PC-3 (cell line): ENCODE measurements at regions not wholly inside any gene's neighbourhood (a gene's known extent, or its start where the extent isn't known, plus 50 kb on each side); places are given as distances from the start of the nearest gene placed in this dataset.

Experiments
- ATAC-seq: fragments of 200-7000 bp; cut with Tn5 transposase; 2 replicates; pipeline ENCODE4 v1.9.1; 2020; ENCODE audit warnings: mild to moderate bottlenecking, moderate library complexity
- BruUV-seq: library from RNA; stranded (reverse); fragments of 400-500 nt; replicated peaks from 2 replicates; lab custom pipeline; 2021; lab: Mats Ljungman, UMichigan
- CTCF ChIA-PET: fragments of 300-600 bp; sonication (Branson Sonifier 250); formaldehyde crosslinking; loops from one replicate; lab custom pipeline; 2022; ENCODE audit warnings: antibody characterized with exemption; lab: Charles Lee
- POLR2A ChIA-PET: fragments of 300-600 bp; sonication (Branson Sonifier 250); formaldehyde crosslinking; loops from one replicate; lab custom pipeline; 2022; ENCODE audit warnings: antibody characterized with exemption; ENCODE audit not compliant: unreplicated experiment; lab: Charles Lee
- DNase-seq: peaks from one replicate; pipeline ENCODE4 v3.0.0-alpha.2; 2015
- H2AFZ ChIP-seq: fragments of 300-600 bp; sonication (generic); 2 replicates; pipeline ENCODE4 v1.6.0; 2016; ENCODE audit warnings: antibody characterized with exemption, low read length
- H3F3A ChIP-seq: fragments of 300-600 bp; sonication (generic); one replicate; pipeline ENCODE4 v1.6.0; 2017; ENCODE audit warnings: antibody characterized with exemption, low read length, control low read depth, mild to moderate bottlenecking; ENCODE audit not compliant: unreplicated experiment
- H3K27ac ChIP-seq: fragments of 300-600 bp; sonication (generic); 2 replicates; pipeline ENCODE4 v1.5.1; 2016; ENCODE audit warnings: mild to moderate bottlenecking, low read length
- H3K27me3 ChIP-seq: fragments of 300-600 bp; sonication (generic); 2 replicates; pipeline ENCODE4 v1.6.1; 2016; ENCODE audit warnings: low read length, mixed read lengths
- H3K36me3 ChIP-seq: fragments of 300-600 bp; sonication (generic); 2 replicates; pipeline ENCODE4 v1.6.1; 2016; ENCODE audit warnings: low read depth, mixed run types, low read length, mixed read lengths
- H3K4me1 ChIP-seq: fragments of 300-600 bp; sonication (generic); 2 replicates; pipeline ENCODE4 v1.5.1; 2016; ENCODE audit warnings: low read length; ENCODE audit not compliant: insufficient read depth
- H3K4me2 ChIP-seq: fragments of 300-600 bp; sonication (generic); 2 replicates; pipeline ENCODE4 v1.6.0; 2016; ENCODE audit warnings: low read length
- H3K4me3 ChIP-seq: fragments of 300-600 bp; sonication (generic); 2 replicates; pipeline ENCODE4 v1.5.1; 2016; ENCODE audit warnings: mild to moderate bottlenecking, low read length, mixed read lengths
- H3K79me2 ChIP-seq: fragments of 300-600 bp; sonication (generic); 2 replicates; pipeline ENCODE4 v1.6.1; 2017; ENCODE audit warnings: low read length, mixed read lengths
- H3K9ac ChIP-seq: fragments of 300-600 bp; sonication (generic); 2 replicates; pipeline ENCODE4 v1.6.0; 2016; ENCODE audit warnings: mild to moderate bottlenecking, low read length
- H3K9me2 ChIP-seq: fragments of 300-600 bp; sonication (generic); replicated peaks from 2 replicates; pipeline ENCODE4 v1.6.1; 2016; ENCODE audit warnings: mixed run types, low read length, mixed read lengths
- H3K9me3 ChIP-seq: fragments of 300-600 bp; sonication (generic); 2 replicates; pipeline ENCODE4 v1.6.1; 2016; ENCODE audit warnings: low read length, mixed read lengths
- H4K20me1 ChIP-seq: fragments of 300-600 bp; sonication (generic); 2 replicates; pipeline ENCODE4 v1.6.1; 2016; ENCODE audit warnings: low read length, mixed read lengths
- EZH2 ChIP-seq: fragments of 300-600 bp; sonication (generic); IDR thresholded peaks from one replicate; pipeline ENCODE4 v1.6.1; 2017; ENCODE audit warnings: antibody characterized with exemption, mild to moderate bottlenecking, low read length; ENCODE audit not compliant: unreplicated experiment
- EZH2phosphoT487 ChIP-seq: fragments of 300-600 bp; sonication (generic); IDR thresholded peaks from 2 replicates; pipeline ENCODE4 v1.6.1; 2018; ENCODE audit warnings: mild to moderate bottlenecking, antibody characterized with exemption, low read length, borderline replicate concordance
- intact Hi-C: fragments of 100-400 bp; cut with micrococcal nuclease; formaldehyde crosslinking; loops from 2 replicates; pipeline ENCODE4 v1.9.0; 2023
- TF ChIP-seq, protein P1 (sequence below): fragments of 300-600 bp; sonication (generic); conservative IDR thresholded peaks from 2 replicates; pipeline ENCODE4 v1.5.1; 2017; ENCODE audit warnings: antibody characterized with exemption, low read depth, mild to moderate bottlenecking, low read length

DNA sequence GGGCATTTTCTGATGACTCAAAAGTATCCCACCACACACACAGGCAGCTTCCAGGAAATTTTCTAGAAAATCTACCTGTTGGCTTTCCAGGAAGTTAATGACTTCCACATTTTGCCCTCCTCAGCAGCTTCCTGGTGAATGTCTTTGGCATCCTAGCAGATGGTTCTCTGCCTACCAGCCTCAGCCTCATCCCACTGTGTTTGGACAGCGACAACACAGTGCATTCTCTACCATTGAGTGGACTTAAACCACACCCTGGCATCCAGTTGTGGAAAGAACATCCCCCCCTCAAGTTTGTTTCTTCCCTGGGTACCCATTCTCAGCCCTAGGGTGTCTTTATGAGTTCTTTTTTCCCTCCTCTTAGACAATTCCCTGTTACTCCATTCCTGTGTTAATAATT is 50.8 kb upstream of the GADL1 start:
- Histone ChIP-seq H3K9ac (no peak overlapping the region), H4K20me1 (no peaks in the 10 kb centered on the region), H3K27me3 (no peaks in the 10 kb centered on the region), H3K4me3 (no peak overlapping the region), H3K4me2 (no peak overlapping the region), H3K9me3 (no peaks in the 10 kb centered on the region), H3F3A (no peaks in the 10 kb centered on the region), H3K4me1 (peaks cover 5% of the 10 kb centered on the region; the same call in 1 of the 2 replicates), H3K79me2 (no peaks in the 10 kb centered on the region), H3K36me3 (no peaks in the 10 kb centered on the region), H3K27ac (no peak overlapping the region), H3K9me2 (no peaks in the 10 kb centered on the region), H2AFZ (no peak overlapping the region)
- DNase-seq = peak; percentile 52
- intact Hi-C loops = no loop called here
- ATAC-seq = peak; percentile 53
- ChIA-PET CTCF (no interaction called here), POLR2A (no interaction called here)
- no TSS peak for BruUV-seq
- TF ChIP-seq EZH2 (no peak), EZH2phosphoT487 (no peak)

DNA sequence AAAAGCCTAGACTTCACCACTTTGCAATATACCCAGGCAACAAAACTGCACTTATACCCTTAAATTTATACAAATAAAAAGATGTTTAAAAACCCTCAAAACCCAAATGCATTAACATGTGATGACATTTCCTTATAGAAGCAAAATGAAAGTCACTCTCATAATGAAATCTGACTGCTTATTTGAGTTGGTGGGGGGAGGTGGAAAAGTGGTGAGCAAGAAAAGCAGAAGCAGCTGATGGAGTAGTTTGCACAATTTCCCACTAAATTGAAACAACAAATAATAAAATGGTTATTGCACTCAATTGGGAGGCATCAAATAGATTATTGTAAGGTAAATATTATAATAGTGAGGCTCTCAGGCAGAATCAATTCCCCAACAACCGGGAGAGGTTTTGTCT is 54.0 kb upstream of the GADL1 start:
- ATAC-seq (no peak), DNase-seq (no peak)
- H3K4me2 ChIP-seq = no peak overlapping the region
- no peak overlapping the region for H3K27ac ChIP-seq
- H3K4me1 ChIP-seq = 0 out of 2 replicates have a peak, but pooled peaks cover under 1% of the 10 kb centered on the region
- H4K20me1 ChIP-seq = no peaks in the 10 kb centered on the region
- H3K9me3 ChIP-seq = no peaks in the 10 kb centered on the region
- H3K9ac ChIP-seq = no peak overlapping the region
- no peaks in the 10 kb centered on the region for H3K27me3 ChIP-seq
- no peak overlapping the region for H2AFZ ChIP-seq
- no peak overlapping the region for H3K4me3 ChIP-seq
- no TSS peak for BruUV-seq
- TF ChIP-seq EZH2phosphoT487 = no peak
- H3K9me2 ChIP-seq = no peaks in the 10 kb centered on the region
- H3K79me2 ChIP-seq = no peaks in the 10 kb centered on the region
- POLR2A ChIA-PET = no interaction called here
- CTCF ChIA-PET = no interaction called here
- intact Hi-C loops = no loop called here
- H3K36me3 ChIP-seq = no peaks in the 10 kb centered on the region
- H3F3A ChIP-seq = no peaks in the 10 kb centered on the region

DNA sequence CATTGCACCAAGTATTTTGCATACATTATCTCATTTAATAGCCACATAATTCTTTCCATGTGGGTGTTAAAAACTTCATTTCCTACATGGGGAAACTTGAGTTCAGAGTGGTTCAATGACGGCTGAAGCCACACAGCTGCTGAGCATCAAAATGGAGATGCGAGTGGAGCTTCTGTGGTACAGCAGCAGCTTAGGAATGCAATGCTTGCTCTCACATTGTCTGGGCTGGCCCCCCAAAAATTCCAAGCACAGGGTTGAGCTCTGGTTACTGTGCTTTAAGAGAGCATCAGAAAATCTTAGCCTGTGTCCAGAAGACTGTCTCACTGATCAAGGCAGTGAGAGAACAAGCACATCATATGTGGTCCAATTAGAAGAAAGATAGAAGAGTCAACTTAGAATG is 57.4 kb upstream of the GADL1 start:
- no peak for TF ChIP-seq EZH2
- TF ChIP-seq EZH2phosphoT487 = no peak
- TF ChIP-seq, protein P1, sequence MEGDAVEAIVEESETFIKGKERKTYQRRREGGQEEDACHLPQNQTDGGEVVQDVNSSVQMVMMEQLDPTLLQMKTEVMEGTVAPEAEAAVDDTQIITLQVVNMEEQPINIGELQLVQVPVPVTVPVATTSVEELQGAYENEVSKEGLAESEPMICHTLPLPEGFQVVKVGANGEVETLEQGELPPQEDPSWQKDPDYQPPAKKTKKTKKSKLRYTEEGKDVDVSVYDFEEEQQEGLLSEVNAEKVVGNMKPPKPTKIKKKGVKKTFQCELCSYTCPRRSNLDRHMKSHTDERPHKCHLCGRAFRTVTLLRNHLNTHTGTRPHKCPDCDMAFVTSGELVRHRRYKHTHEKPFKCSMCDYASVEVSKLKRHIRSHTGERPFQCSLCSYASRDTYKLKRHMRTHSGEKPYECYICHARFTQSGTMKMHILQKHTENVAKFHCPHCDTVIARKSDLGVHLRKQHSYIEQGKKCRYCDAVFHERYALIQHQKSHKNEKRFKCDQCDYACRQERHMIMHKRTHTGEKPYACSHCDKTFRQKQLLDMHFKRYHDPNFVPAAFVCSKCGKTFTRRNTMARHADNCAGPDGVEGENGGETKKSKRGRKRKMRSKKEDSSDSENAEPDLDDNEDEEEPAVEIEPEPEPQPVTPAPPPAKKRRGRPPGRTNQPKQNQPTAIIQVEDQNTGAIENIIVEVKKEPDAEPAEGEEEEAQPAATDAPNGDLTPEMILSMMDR = no peak
- Histone ChIP-seq H4K20me1 (no peaks in the 10 kb centered on the region), H3K79me2 (no peaks in the 10 kb centered on the region), H3K9me3 (no peaks in the 10 kb centered on the region), H3F3A (no peaks in the 10 kb centered on the region), H3K27me3 (no peaks in the 10 kb centered on the region), H2AFZ (no peak overlapping the region), H3K36me3 (no peaks in the 10 kb centered on the region), H3K9ac (no peak overlapping the region), H3K4me2 (no peak overlapping the region), H3K9me2 (no peaks in the 10 kb centered on the region), H3K4me1 (no peaks in the 10 kb centered on the region), H3K4me3 (no peak overlapping the region), H3K27ac (no peak overlapping the region)
- DNase-seq (no peak), ATAC-seq (no peak)
- intact Hi-C loops = no loop called here
- no TSS peak for BruUV-seq
- CTCF ChIA-PET = no interaction called here
- POLR2A ChIA-PET = no interaction called here

DNA sequence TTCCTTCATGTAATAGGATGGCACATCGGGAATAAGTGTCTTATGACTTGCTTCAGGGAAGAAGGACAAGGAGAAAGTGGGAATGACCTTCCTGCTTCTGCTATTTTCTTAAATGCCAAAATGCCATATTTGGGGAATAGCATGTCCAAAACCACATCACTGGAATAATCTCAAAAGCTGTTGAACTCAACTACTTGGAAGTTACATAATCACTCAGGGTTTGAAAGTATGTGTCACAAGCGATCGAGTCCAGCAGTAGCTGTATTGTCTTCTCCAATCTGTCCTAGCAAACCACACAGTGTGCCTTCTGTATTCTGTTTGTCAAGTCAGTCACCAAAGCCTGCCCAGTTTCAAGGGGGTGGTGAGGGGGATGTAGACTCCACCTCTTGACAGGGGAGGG is 58.3 kb upstream of the GADL1 start:
- ChIA-PET CTCF (no interaction called here), POLR2A (no interaction called here)

More for the DNA sequence above, 58.3 kb upstream of the GADL1 start:
- Histone ChIP-seq H3K9me3 (no peaks in the 10 kb centered on the region), H3K4me3 (no peak overlapping the region), H3K9me2 (no peaks in the 10 kb centered on the region), H3F3A (no peaks in the 10 kb centered on the region), H3K4me2 (no peak overlapping the region), H2AFZ (no peak overlapping the region), H3K4me1 (no peaks in the 10 kb centered on the region), H3K27ac (no peak overlapping the region), H4K20me1 (no peaks in the 10 kb centered on the region), H3K36me3 (no peaks in the 10 kb centered on the region), H3K9ac (no peak overlapping the region), H3K79me2 (no peaks in the 10 kb centered on the region), H3K27me3 (no peaks in the 10 kb centered on the region)
- TF ChIP-seq EZH2phosphoT487 = no peak
- no peak for TF ChIP-seq EZH2
- TF ChIP-seq, protein P1 = no peak
- intact Hi-C loops = no loop called here
- no peak for DNase-seq
- BruUV-seq = no TSS peak
- ATAC-seq = no peak
